H1 (cell line): ENCODE measurements at regions not wholly inside any gene's neighbourhood (a gene's known extent, or its start where the extent isn't known, plus 50 kb on each side); places are given as distances from the start of the nearest gene placed in this dataset.

Experiments
- CTCF ChIA-PET: fragments of 300-600 bp; sonication (Branson Sonifier 250); formaldehyde crosslinking; loops from one replicate; lab custom pipeline; 2021; ENCODE audit not compliant: partially characterized antibody; lab: Charles Lee
- POLR2A ChIA-PET: fragments of 300-600 bp; sonication (Branson Sonifier 250); formaldehyde crosslinking; loops from one replicate; lab custom pipeline; 2021; ENCODE audit warnings: inconsistent platforms; ENCODE audit not compliant: partially characterized antibody; lab: Charles Lee
- DNase-seq, 2 experiments: peaks; one replicate each; pipeline versions ENCODE4 v3.0.0 to v3.0.0-alpha.2; 2010 to 2022; ENCODE audit warnings: low spot score in 2 of 2, low read depth in 1 of 2, mixed read lengths in 1 of 2
- FAIRE-seq: peaks from 2 replicates; lab custom pipeline; 2011; peaks lifted over from hg19 to GRCh38; lab: Jason Lieb, UNC
- H2AFZ ChIP-seq: 2 replicates; pipeline ENCODE4 v1.8.1; 2012; ENCODE audit warnings: low read length, inconsistent platforms
- H2AK5ac ChIP-seq: 2 replicates; pipeline ENCODE4 v1.6.1; 2013; ENCODE audit warnings: low read depth, low read length
- H2BK120ac ChIP-seq: replicated peaks from 2 replicates; pipeline ENCODE3; 2013; ENCODE audit warnings: low read depth, low read length, inconsistent platforms
- H2BK12ac ChIP-seq: 2 replicates; pipeline ENCODE4 v1.6.1; 2013; ENCODE audit warnings: low read depth, low read length
- H2BK15ac ChIP-seq: 2 replicates; pipeline ENCODE4 v1.6.1; 2013; ENCODE audit warnings: low read length
- H2BK20ac ChIP-seq: 2 replicates; pipeline ENCODE4 v1.6.1; 2013; ENCODE audit warnings: low read length
- H2BK5ac ChIP-seq: 2 replicates; pipeline ENCODE4 v1.6.1; 2013; ENCODE audit warnings: low read depth, low read length
- H3K14ac ChIP-seq: 2 replicates; pipeline ENCODE4 v1.6.1; 2013; ENCODE audit warnings: inconsistent platforms; ENCODE audit not compliant: insufficient read length
- H3K18ac ChIP-seq: 2 replicates; pipeline ENCODE4 v1.6.1; 2013; ENCODE audit warnings: low read length; ENCODE audit errors: extremely low read depth
- H3K23ac ChIP-seq: 2 replicates; pipeline ENCODE4 v1.6.1; 2013; ENCODE audit warnings: inconsistent platforms; ENCODE audit not compliant: insufficient read length
- H3K23me2 ChIP-seq: 2 replicates; pipeline ENCODE4 v1.6.1; 2013; ENCODE audit warnings: low read depth, low read length
- H3K27ac ChIP-seq: 2 replicates; pipeline ENCODE4 v1.6.1; 2011; ENCODE audit warnings: low read depth, low read length, inconsistent platforms
- H3K27me3 ChIP-seq, 4 experiments: replicated peaks in 1 of 4; 1 replicate in 1 of 4; 2 replicates in 3 of 4; pipeline versions ENCODE4 v1.6.1 to v1.8.1; 2011 to 2013; ENCODE audit warnings: low read length in 3 of 4, mild to moderate bottlenecking in 3 of 4, inconsistent platforms in 2 of 4, mixed read lengths in 2 of 4, moderate library complexity in 1 of 4; ENCODE audit not compliant: control insufficient read depth in 3 of 4, insufficient read depth in 3 of 4; ENCODE audit errors: extremely low read depth in 1 of 4
- H3K36me3 ChIP-seq, 4 experiments: 2 replicates each; pipeline versions ENCODE4 v1.6.1 to v1.8.1; 2011 to 2013; ENCODE audit warnings: mild to moderate bottlenecking in 4 of 4, low read length in 3 of 4, moderate library complexity in 2 of 4, control low read depth in 1 of 4, inconsistent platforms in 1 of 4; ENCODE audit not compliant: insufficient read depth in 4 of 4, control insufficient read depth in 2 of 4
- H3K4ac ChIP-seq: replicated peaks from 2 replicates; pipeline ENCODE3; 2013; ENCODE audit warnings: low read length, low read depth, mixed read lengths, inconsistent platforms; ENCODE audit not compliant: insufficient read length
- H3K4me1 ChIP-seq, 4 experiments: replicated peaks in 1 of 4; 1 replicate in 1 of 4; 2 replicates in 3 of 4; pipeline versions ENCODE4 v1.6.1 to v1.8.1; 2011 to 2013; ENCODE audit warnings: low read length in 3 of 4, inconsistent platforms in 2 of 4, mixed read lengths in 1 of 4; ENCODE audit not compliant: insufficient read depth in 4 of 4, control insufficient read depth in 3 of 4
- H3K4me2 ChIP-seq, 2 experiments: 2 replicates each; pipeline versions ENCODE4 v1.6.1 to v1.8.1; 2011 to 2013; ENCODE audit warnings: low read depth in 2 of 2, low read length in 2 of 2, control low read depth in 1 of 2, inconsistent platforms in 1 of 2, mild to moderate bottlenecking in 1 of 2; ENCODE audit not compliant: insufficient read depth in 1 of 2
- H3K4me3 ChIP-seq, 4 experiments: fragments of 200-600, 300-600 bp in 1 of 4; sonication (generic), shearing (Covaris generic), sonication (Bioruptor Twin) in 1 of 4; 2 replicates each; pipeline versions ENCODE4 v1.5.1 to v1.8.1; 2011 to 2016; ENCODE audit warnings: low read length in 4 of 4, low read depth in 3 of 4, control low read depth in 2 of 4, inconsistent platforms in 2 of 4, mild to moderate bottlenecking in 2 of 4, mixed read lengths in 1 of 4, moderate library complexity in 1 of 4; ENCODE audit not compliant: insufficient read depth in 2 of 4; ENCODE audit errors: extremely low read depth in 1 of 4
- H3K56ac ChIP-seq: replicated peaks from 2 replicates; pipeline ENCODE3; 2013; ENCODE audit warnings: low read depth, mild to moderate bottlenecking, mixed read lengths, low read length, inconsistent platforms; ENCODE audit not compliant: insufficient read length
- H3K79me1 ChIP-seq: 2 replicates; pipeline ENCODE4 v1.6.1; 2013; ENCODE audit warnings: low read depth, low read length, control low read depth
- H3K79me2 ChIP-seq, 2 experiments: 2 replicates each; pipeline versions ENCODE4 v1.6.1 to v1.8.1; 2012 to 2013; ENCODE audit warnings: low read length in 2 of 2, mild to moderate bottlenecking in 2 of 2, inconsistent platforms in 1 of 2; ENCODE audit not compliant: insufficient read depth in 2 of 2, control insufficient read depth in 1 of 2
- H3K9ac ChIP-seq, 4 experiments: replicated peaks in 1 of 4; 1 replicate in 1 of 4; 2 replicates in 3 of 4; pipeline versions ENCODE4 v1.6.1 to v1.8.1; 2011 to 2013; ENCODE audit warnings: low read depth in 3 of 4, low read length in 3 of 4, control low read depth in 2 of 4, mild to moderate bottlenecking in 2 of 4, moderate library complexity in 2 of 4, inconsistent platforms in 1 of 4; ENCODE audit errors: extremely low read depth in 1 of 4
- H3K9me3 ChIP-seq, 2 experiments: 2 replicates each; pipeline versions ENCODE4 v1.6.1 to v1.8.1; 2012 to 2013; ENCODE audit warnings: mild to moderate bottlenecking in 2 of 2, moderate library complexity in 2 of 2, control low read depth in 1 of 2, inconsistent platforms in 1 of 2, low read depth in 1 of 2, low read length in 1 of 2, mixed read lengths in 1 of 2; ENCODE audit not compliant: insufficient read depth in 2 of 2
- H4K20me1 ChIP-seq, 2 experiments: replicated peaks in 1 of 2; 2 replicates each; pipeline versions ENCODE3 to v1.8.1; 2011 to 2013; ENCODE audit warnings: inconsistent platforms in 2 of 2, low read length in 2 of 2, mild to moderate bottlenecking in 1 of 2; ENCODE audit not compliant: insufficient read depth in 2 of 2, control insufficient read depth in 1 of 2
- H4K5ac ChIP-seq: 2 replicates; pipeline ENCODE4 v1.6.1; 2013; ENCODE audit warnings: low read length, low read depth, mixed read lengths, inconsistent platforms; ENCODE audit not compliant: insufficient read length
- H4K8ac ChIP-seq: 2 replicates; pipeline ENCODE4 v1.8.0; 2013; ENCODE audit warnings: mild to moderate bottlenecking, moderate library complexity, low read length, inconsistent platforms; ENCODE audit not compliant: insufficient read depth; ENCODE audit errors: extremely low read depth
- H4K91ac ChIP-seq: replicated peaks from 2 replicates; pipeline ENCODE3; 2013; ENCODE audit warnings: low read length, mixed read lengths, inconsistent platforms; ENCODE audit not compliant: insufficient read length
- ATF2 ChIP-seq: IDR thresholded peaks from 2 replicates; pipeline ENCODE4 v1.6.1; 2012; ENCODE audit warnings: low read length, inconsistent platforms
- BCL11A ChIP-seq, 2 experiments: IDR thresholded peaks; one replicate each; pipeline ENCODE4 v1.6.1; 2011; ENCODE audit warnings: low read depth in 2 of 2, low read length in 2 of 2, mild to moderate bottlenecking in 2 of 2
- CHD2 ChIP-seq: IDR thresholded peaks from 2 replicates; pipeline ENCODE4 v1.6.1; 2012; ENCODE audit warnings: low read length, improper control_type of control experiment
- CTCF ChIP-seq, 3 experiments: IDR thresholded peaks; 1 replicate in 2 of 3; 2 replicates in 1 of 3; pipeline versions ENCODE4 v1.5.1 to v1.6.1; 2011; ENCODE audit warnings: low read length in 3 of 3, mild to moderate bottlenecking in 3 of 3, inconsistent platforms in 2 of 3, low read depth in 1 of 3, moderate library complexity in 1 of 3; ENCODE audit not compliant: insufficient read depth in 1 of 3; ENCODE audit errors: control extremely low read depth in 1 of 3
- FOSL1 ChIP-seq: IDR thresholded peaks from 2 replicates; pipeline ENCODE4 v1.6.1; 2011; ENCODE audit warnings: mild to moderate bottlenecking, low read depth, low read length, moderate library complexity; ENCODE audit not compliant: insufficient read depth
- KDM1A ChIP-seq: fragments of 200-600, 300-600 bp; sonication (generic); IDR thresholded peaks from 2 replicates; pipeline ENCODE4 v1.7.1; 2016; ENCODE audit warnings: mild to moderate bottlenecking, low read length, borderline replicate concordance
- POLR2A ChIP-seq, 2 experiments: IDR thresholded peaks; 1 replicate in 1 of 2; 2 replicates in 1 of 2; pipeline ENCODE4 v1.6.1; 2011; ENCODE audit warnings: low read depth in 2 of 2, low read length in 2 of 2, mild to moderate bottlenecking in 2 of 2; ENCODE audit errors: control extremely low read depth in 1 of 2
- POLR2AphosphoS5 ChIP-seq: IDR thresholded peaks from 2 replicates; pipeline ENCODE4 v1.6.1; 2011; ENCODE audit warnings: low read depth, low read length
- RAD21 ChIP-seq, 2 experiments: IDR thresholded peaks in 1 of 2; conservative IDR thresholded peaks in 1 of 2; 2 replicates each; pipeline ENCODE4 v1.6.1; 2011; ENCODE audit warnings: low read depth in 2 of 2, low read length in 2 of 2, improper control_type of control experiment in 1 of 2, inconsistent platforms in 1 of 2, mild to moderate bottlenecking in 1 of 2, moderate library complexity in 1 of 2
- SP4 ChIP-seq: IDR thresholded peaks from 2 replicates; pipeline ENCODE4 v1.6.1; 2012; ENCODE audit warnings: low read length, inconsistent platforms
- TAF1 ChIP-seq: IDR thresholded peaks from 2 replicates; pipeline ENCODE4 v1.6.1; 2011; ENCODE audit warnings: mild to moderate bottlenecking, low read depth, low read length
- whole genome bisulfite sequencing, 2 experiments: shearing (Covaris generic) in 1 of 2; methylation state at CpG; one replicate each; pipeline versions ENCODE4 v1.1.6 to v1.1.7; 2013 to 2015; ENCODE audit warnings: low lambda C conversion rate in 2 of 2, mixed read lengths in 2 of 2, inconsistent platforms in 1 of 2, low coverage in 1 of 2, missing lambda C conversion rate in 1 of 2; ENCODE audit not compliant: insufficient replicate concordance in 2 of 2, insufficient coverage in 1 of 2, insufficient read length in 1 of 2; ENCODE audit errors: extremely low coverage in 1 of 2, missing lambda C conversion rate in 1 of 2; 5-methylcytosine and 5-hydroxymethylcytosine counted together

GRCh38 chr4:96654045-96654444 lies 814.2 kb downstream of the PDHA2 start:
- Histone ChIP-seq H3K56ac (no peak overlapping the region), H2AK5ac (peak overlapping the region; percentile 34; the same call in 1 of the 2 replicates), H3K4me2 (no peak overlapping the region), H3K79me1 (no peaks in the 10 kb centered on the region), H2AFZ (no peak overlapping the region), H3K18ac (no peak overlapping the region), H2BK20ac (0 out of 2 replicates have a peak overlapping the region, but pooled peaks have one; percentile 57), H3K27ac (no peak overlapping the region), H3K23me2 (no peaks in the 10 kb centered on the region), H3K4me3 (no peak overlapping the region), H3K79me2 (no peaks in the 10 kb centered on the region), H4K8ac (no peak overlapping the region; the same call in 1 of the 2 replicates), H3K4ac (no peak overlapping the region), H3K9me3 (peaks cover 0 to 5% of the 10 kb centered on the region in 2 experiments; a peak in 1 of 4 replicates), H3K27me3 (no peaks in the 10 kb centered on the region), H4K20me1 (no peaks in the 10 kb centered on the region), H2BK5ac (no peak overlapping the region), H3K14ac (no peak overlapping the region), H3K36me3 (no peaks in the 10 kb centered on the region), H3K23ac (no peak overlapping the region), H2BK12ac (no peak overlapping the region), H3K4me1 (no peaks in the 10 kb centered on the region), H4K5ac (no peak overlapping the region), H4K91ac (no peak overlapping the region), H3K9ac (no peak overlapping the region; a peak in 1 of 7 replicates), H2BK120ac (no peak overlapping the region), H2BK15ac (no peak overlapping the region)
- no peak for FAIRE-seq
- no peak for DNase-seq
- POLR2A ChIA-PET: no interaction called here
- 94% methylated on average over 6 of the region's 6 CpGs; no CpG with 5 or more reads in 1 of the 2 experiments for WGBS, 2 experiments
- CTCF ChIA-PET: interaction anchor here (1.1 kb wide), 1 partner anchor 1488 kb away, joined by 3 read pairs; no protein-coding TSS in a partner anchor
- TF ChIP-seq CTCF (IDR thresholded peaks at IDR 0.05; ENCODE audit: control extremely low read depth in 1 of 3, insufficient read depth in 1 of 3, low read depth in 1 of 3, low read length in 3 of 3): no peak
- TF ChIP-seq RAD21 (IDR thresholded peaks at IDR 0.05 in 1 of 2, conservative IDR thresholded peaks at IDR 0.05 in 1 of 2; ENCODE audit: low read depth in 2 of 2, low read length in 2 of 2): no peak
- TF ChIP-seq TAF1: no peak
- no peak for TF ChIP-seq CHD2
- no peak for TF ChIP-seq ATF2
- no peak for TF ChIP-seq KDM1A
- TF ChIP-seq POLR2AphosphoS5: no peak
- no peak for TF ChIP-seq FOSL1
- TF ChIP-seq BCL11A (IDR thresholded peaks at IDR 0.05; ENCODE audit: low read depth in 2 of 2, low read length in 2 of 2): no peak
- no peak for TF ChIP-seq POLR2A (IDR thresholded peaks at IDR 0.05; ENCODE audit: control extremely low read depth in 1 of 2, low read depth in 2 of 2, low read length in 2 of 2)
- TF ChIP-seq SP4: no peak
